ENCODE measurements at regions not wholly inside any gene's neighbourhood (a gene's known extent, or its start where the extent isn't known, plus 50 kb on each side); places are given as distances from the start of the nearest gene placed in this dataset.
"Not testable (repeated sequence)": the region's sequence is repeated elsewhere in the genome, so short reads cannot be mapped to it uniquely, and the experiment has no call there.

DNA sequence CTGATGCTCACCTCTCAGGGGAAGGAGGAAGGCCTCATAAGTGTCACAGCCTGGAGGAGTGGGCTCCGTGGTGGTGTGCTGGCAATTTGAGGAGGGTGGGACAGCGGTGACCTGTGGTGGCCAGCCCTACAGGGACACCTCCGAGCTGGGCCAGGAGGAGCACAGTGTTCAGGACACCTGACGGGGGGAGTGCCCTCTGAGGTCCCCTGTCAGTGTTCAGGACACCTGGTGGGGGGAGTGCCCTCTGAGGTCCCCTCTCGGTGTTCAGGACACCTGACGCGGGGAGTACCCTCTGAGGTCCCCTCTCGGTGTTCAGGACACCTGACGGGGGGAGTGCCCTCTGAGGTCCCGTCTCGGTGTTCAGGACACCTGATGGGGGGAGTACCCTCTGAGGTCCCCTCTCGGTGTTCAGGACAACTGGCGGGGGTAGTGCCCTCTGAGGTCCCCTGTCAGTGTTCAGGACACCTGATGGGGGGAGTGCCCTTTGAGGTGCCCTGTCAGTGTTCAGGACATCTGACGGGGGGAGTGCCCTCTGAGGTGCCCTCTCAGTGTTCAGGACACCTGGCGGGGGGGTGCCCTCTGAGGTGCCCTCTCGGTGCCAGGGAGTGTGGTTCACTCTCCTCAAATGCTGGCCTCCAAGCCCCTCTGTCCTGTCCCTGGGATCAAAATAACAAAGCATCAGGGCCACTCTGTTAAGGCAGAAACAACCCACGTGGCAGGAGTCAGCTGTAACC, 73.4 kb upstream of the ZNF469 start:
- DNase-seq: no peak

DNA sequence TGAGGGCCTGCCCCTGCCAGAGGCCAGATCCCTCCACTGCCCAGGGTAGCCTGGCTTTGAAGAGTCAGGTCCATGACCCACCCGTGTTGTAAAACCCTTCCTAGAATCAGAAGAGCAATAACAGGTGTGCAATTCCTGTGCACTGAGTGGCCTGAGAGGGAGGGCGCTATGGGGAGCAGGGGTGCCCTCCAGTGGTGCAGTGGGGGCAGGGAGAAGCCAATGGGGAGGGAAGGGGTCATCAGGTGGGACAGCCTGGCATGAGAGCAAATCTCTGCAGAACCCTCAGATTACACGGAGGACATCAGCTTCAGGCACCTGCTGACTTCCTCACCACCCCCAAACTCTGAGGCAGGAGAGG, 72.9 kb upstream of the ZNF469 start:
- no peak for DNase-seq

DNA sequence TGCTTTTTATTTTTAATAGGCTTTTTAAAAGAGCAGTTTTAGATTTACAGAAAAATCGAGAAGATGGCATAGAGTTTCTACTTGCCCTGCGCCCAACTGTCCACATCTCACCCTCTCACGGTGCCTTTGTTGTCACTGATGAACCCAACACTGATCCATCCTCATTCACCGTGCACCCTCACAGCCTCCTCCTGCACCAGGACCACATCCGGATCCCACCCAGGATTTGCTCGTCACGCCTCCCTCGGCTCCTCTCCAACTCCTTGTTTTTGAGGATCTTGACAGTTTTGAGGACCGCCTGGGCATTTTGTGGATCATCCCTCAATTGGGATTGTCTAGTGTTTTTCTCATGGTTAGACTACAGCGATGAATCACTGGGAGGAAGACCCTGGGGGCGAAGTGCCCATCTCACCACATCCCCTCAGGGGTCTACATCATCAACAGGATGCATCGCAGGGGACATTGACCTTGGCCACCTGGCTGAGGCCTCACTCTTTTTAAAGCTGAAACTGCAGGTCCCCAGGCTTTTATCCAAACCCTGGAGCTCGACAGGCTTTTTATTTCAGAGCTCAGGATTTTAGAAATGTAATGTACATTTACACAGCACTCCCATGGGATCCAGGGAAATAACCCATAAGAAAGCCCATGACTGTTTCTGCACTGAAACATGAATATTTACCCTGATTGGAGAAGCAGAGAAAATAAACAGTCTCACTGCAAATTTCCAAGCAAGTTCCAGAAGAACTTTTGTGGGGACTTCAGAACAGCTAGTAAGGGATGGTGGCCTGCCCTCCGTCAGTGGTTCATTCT, 71.8 kb upstream of the ZNF469 start:
- no peak for DNase-seq

DNA sequence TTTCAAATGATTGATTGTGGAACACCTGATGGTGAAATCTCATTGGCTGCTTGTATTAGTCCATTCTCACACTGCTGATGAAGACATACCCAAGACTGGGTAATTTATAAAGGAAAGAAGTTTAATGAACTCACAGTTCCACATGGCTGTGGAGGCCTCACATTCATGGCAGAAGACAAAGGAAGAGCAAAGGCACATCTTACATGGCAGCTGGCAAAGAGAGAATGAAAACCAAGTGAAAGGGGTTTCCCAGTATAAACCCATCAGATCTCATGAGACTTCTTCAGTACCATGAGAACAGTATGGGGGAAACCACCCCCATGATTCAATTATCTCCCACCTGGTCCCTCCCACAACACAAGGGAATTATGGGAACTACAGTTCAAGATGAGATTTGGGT, 70.9 kb upstream of the ZNF469 start:
- not testable (repeated sequence) for DNase-seq

DNA sequence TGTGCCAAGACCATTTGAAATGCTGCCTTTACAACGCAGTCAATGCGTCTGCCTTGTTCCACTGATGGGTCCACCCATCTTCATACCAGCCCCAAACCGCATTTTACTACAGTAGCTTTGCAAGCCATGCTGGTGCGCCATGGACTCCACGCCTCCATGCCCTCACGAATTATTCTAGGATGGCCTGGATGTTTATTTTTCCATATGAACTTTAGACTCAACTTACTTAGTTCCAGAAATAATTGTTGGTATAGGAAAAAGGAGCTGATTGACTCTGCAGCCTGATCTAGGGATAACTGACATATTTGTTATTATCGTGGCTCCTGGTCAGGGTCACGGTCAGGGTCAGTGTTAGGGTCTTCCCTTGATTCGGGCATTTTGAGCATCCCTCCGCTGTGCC, 70.0 kb upstream of the ZNF469 start:
- DNase-seq: no peak

DNA sequence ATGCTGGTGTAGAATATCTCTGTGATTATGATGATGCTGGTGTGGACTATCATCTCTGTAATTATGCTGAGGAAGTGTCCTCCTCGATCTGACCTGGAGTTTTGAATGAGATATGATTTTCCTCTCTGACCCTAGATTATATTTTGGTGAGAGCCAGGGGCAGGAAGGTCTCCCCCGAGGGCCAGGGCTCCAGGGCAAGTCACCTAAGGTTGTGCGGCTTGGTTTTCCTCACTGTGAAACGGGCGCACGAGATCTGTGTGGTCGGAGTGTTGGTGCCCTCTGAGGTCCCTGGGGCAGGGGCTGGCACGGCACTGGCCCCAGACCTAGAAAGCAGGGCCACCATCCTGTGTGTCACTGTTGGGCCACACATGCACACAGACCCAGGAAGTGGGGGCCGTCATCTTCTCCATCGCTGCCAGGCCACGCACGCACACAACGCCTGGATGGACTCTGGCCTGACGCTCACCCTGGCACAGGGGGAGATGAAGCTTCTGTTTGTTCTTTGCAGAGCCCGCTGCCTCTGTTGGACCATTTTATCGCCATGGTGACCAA, 67.7 kb upstream of the ZNF469 start:
- no peak for DNase-seq

DNA sequence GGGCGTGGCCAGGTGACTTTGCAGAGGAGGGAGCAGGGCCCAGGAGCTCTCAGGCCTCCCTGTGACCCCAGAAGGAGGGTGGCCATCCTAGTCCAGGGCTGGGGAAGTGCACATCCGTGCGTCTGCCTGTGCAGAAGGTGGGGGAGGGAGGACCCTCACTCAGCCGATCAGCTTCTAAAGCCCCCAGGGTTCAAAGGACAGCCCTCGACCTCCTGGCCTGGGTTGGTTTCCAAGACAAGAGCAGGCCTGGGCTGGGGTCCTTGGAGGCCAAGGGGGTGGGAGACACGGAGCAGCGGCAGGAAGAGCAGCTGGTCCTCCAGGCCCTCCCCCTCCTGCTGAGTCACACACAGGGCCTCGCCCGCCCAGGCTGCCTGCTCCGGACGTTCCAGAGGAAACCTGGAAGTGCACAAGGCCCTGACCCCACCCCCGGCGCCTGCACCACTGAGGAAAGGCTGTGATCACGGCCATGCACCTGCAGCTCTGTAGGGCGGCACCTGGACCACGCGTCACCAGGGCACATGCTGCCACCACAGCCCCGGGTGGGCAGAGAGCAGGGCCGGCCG, 67.1 kb upstream of the ZNF469 start:
- no peak for DNase-seq

DNA sequence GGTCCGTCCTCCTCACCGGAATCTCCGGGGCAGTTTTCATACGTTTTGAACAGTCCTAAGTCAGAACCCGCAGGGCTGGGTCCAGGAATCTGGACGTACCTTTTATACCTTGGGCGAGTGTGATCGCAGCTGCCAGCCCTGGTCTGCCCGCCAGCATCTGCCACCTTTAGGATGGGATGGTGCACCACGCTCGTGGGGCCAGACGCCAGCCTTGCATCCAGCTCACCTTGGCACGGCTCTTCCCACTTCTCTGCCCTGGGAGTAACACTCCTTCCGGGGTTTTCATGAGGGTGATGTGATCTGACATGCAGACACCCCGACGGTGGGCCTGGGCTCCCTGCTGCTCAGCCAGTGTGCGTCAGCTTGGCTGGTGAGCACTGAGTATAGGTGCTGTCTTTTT, 66.6 kb upstream of the ZNF469 start:
- no peak for DNase-seq

DNA sequence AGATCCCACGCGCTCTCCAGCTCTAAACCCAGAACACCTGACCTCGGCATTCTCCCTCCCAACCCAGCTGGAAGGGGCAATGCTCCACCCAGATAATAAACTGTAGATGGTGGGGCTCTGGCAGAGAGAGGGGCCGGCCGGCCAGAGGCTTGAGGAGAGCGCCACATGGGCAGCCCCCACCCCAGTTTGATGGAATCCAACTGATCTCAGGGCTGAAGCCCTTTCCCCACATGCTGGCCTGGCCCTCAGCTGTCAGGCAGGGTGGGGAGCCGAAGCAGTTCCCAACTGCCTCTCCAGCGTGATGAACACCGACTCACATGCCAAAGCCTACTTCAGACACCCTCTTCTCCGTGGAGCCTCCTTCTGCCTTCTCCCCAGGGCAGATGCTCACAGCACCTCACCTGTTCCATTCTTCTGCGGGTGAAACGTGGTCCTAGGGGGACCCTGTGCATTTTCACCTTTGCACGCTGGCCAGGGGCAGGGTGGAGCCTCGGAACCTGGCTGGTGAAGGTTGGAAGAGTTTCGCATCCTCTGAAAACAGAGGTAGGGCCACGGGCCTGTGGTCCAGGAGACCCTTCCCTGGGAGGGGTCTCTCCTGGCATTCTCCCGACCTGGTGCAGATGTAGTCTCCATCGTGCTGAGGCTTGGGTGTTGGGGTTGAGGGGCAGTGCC, 65.7 kb upstream of the ZNF469 start:
- DNase-seq: no peak

DNA sequence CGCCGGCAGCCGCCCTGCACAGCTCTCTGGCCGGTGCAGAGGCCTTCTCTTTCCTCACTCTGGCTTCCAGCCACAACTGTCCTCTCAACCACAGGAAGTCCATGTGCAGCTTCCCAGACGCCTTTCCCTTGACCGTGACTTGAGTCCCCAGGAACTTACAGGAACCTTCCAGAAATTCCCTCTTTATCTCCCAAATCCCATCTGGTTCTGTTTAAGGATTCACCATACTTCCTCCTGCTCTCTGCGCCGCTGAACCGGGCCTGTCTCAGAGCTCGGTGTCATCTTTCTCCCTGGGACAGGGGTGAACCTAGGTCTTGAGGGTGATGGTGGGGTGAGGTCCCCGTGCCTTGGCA, 65.2 kb upstream of the ZNF469 start:
- no peak for DNase-seq

DNA sequence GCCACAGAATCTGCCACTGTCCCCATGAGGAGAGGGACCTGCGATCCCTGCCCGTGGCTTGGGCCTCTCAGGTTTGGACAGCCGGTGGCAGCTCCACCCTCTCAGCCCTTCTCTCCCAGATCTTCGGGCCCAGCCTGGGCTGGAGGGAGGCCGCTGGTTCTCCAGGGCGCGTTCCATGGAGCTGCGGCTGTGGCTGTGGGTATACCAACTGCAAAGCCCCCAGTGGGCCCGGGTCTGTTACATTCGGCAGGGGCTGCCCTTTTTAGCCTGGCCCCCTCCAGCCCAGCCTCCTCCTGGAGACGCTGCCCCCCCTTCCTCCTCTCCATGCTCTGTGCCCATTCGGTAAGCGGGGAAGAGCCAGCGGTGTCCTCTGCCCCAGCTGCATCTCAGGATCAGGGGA, 64.7 kb upstream of the ZNF469 start:
- no peak for DNase-seq

DNA sequence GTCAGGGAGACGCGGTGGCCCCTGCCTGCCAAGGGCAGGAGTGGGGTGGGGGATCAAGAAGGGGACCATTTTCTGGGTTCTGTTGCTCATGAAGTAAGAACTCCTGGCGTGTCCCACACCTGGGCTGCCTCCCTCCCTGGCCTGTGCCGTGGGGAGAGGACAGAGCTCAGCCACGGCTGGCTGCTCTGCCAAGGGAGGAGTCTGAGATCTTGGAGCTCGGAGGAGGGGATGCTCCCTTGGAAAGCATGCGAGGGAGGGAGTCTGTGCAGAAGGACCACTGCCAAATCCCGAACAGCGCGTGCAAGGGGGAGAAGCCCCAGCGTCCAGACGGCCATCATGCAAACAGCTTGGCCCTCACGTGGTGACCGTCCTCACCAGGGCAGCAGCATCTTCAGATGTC, 64.2 kb upstream of the ZNF469 start:
- DNase-seq: no peak

DNA sequence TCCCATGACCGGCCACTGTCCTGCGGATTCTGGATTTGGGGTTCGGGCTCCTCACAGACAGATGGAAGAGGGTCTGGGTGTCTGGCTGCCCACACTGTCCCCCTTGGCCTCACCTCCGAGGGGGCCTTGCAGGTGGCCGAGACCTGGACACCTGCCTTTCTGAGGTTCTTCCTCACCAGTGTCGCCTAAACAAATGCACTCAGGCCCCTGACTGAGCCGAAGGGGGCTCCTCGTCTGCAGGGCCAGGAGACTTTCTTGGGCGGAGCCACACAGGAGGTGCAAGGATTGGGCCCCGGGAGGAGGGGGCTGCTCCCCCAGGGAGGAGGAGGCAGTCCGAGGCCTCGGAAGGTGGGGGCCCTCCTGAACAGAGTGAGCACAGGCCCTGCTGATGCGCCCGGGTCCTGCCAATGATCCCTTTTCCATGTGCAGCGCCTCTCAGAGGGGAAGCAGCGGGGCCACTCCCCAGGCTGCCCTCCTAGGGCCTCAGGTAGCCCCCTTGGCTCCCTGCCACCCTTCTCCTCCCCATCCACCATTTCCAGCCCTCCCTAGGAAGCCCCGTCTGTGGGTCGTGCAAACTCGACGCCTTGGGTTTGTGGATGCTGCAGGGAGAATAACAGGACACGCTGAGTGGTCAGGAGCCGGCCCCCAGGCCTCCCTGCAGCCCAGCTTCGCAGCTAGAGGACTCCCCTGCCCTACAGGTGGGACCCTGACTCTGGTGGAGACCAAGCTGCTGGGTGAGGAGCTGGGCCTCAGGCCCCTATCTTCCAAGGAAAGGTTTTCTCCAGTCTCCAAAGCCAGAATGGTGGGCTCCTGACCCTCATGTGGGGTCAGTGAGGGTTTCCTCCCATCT, 63.4 kb upstream of the ZNF469 start:
- no peak for DNase-seq

DNA sequence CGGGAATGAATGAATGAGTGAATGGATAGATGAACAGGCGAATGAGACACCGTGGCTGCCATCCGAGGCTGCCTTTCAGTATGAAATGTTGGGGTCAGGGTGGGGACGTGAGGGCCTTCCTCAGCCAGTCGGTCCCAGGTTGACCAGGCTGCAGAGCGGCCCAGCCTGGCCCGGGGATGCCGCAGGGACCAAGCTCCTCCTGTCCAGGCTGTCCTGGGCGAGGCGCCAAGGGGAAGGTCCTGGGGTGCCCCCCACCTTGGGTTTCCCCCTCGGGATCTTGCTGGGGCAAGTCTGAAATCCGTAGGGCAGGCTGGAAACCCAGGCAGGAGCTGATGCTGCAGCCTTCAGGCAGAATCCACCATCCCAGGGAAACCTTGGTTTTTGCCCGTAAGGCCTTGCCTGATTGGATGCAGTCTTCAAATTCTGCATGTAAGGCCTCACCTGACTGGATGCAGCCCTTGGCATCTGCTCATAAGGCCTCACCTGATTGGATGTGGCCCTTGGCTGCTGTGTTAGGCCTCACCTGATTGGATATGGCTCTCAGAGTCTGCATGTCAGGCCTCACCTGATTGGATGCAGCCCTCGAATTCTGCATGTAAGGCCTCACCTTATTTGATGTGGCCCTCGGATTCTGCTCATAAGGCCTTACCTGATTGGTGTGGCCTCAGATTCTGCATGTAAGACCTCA, 61.7 kb upstream of the ZNF469 start:
- DNase-seq: no peak

DNA sequence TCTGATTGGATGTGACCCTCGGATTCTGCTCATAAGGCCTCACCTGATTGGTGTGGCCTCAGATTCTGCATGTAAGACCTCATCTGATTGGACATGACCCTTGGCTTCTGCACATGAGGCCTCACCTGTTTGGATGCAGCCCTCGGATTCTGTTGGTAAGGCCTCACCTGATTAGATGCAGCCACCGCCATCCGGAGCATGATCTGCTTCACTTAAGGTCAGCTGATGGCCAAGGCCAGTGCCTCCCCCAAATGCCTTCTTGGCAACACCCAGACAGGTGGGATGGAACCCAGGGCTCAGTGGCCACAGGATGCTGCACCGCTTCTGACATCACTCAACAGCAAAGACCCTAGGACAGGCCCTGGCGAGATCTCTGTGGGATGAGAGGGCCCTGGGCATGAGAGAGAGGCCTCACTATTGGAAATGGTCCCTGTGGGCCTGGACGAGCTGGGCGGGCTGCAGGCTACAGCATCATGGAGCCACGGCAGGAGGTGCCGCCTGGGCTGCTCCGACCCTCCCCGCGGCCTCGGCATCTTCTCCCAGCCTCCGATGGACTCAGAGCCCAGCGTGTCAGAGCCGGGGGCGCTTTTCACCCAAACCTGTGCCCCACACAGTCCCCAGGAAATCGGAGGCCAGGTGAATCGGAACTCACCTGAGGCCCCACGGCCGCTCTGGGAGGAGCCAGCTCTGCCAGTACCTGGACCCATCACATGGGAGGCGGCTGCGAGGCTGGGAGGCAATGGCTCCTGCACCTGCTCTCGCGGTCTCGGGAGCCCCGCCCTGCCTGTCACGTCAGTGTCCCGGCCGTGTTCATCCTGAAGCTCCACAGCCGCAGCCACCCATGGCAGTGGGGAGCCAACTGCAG, 60.9 kb upstream of the ZNF469 start:
- DNase-seq: no peak

DNA sequence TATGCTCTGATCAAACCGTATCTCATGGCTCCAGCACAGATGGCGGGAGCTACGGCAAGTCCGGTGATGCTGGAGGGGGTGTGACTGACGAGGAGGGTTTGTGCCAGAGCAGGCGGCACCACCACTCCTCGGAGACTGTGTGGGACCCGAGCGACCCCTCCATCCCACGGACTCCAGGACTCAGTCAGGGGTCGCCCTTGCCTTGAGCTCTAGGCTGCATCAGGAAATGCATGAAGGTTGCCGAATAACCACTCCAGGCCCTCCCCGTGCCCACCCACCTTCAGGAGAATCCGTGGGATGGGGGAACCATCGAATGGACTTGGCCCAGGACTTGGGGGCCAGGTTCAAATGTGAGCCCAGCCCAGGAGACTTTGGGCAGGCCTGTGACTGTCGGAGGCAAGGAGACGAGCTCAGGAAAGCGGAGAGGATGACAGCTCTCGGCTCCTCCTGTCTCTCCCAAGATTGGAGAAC, 60.2 kb upstream of the ZNF469 start:
- DNase-seq: no peak

DNA sequence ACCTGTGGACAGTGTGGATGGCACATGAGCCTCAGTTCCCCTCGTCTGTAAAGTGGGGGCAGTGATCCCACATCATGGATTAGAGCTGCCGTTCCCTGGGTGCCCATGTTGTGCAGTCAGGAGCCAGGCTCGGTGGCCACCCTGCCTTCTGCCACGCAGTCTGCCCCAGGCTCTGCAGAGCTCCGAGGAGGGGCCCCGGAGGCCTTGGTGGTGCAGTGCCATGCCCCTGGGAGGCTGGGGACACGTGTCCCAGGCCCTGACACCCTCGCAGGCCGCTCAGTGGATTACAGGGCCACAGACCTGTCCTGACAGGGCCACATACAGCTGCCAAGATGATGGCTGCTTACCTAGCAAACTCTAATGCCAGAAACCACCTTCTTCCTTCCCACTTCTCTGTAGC, 59.7 kb upstream of the ZNF469 start:
- DNase-seq: no peak

DNA sequence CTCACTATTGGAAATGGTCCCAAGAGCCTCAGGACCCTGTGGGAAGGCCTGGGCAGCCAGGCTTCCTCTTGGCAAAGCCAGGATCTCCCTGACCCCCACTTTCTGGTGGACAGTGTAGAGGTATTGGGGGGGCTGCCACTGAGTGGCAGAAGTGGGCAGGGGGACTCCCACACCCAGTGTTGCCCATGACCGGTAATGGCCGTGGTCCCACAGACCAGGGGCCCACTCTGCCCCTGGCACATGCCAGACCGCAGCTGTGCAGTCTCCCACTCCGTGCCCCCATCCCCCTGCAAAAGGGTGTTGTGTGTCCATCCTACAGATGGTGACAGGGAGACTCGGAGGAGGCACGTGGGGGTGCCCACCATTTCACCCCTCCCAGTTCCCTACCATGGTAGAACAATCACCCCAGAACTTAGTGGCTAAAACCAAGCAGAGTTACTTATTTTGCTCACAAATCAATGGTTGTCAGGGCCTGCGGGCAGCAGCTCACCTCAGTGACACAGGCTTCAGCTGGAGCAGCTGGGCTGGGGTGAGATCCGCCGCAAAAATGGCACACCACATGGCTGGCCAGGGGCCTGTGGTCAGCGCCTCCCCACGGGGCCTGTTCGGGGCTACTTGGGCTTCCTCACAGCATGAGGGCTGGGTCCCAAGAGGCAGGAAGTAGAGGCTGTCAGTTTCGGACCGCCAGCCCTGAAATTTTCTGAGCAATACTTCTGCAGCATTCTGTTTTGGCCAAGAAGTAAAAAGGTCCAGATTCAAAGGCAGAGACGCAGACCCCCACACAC, 59.0 kb upstream of the ZNF469 start:
- DNase-seq: no peak

DNA sequence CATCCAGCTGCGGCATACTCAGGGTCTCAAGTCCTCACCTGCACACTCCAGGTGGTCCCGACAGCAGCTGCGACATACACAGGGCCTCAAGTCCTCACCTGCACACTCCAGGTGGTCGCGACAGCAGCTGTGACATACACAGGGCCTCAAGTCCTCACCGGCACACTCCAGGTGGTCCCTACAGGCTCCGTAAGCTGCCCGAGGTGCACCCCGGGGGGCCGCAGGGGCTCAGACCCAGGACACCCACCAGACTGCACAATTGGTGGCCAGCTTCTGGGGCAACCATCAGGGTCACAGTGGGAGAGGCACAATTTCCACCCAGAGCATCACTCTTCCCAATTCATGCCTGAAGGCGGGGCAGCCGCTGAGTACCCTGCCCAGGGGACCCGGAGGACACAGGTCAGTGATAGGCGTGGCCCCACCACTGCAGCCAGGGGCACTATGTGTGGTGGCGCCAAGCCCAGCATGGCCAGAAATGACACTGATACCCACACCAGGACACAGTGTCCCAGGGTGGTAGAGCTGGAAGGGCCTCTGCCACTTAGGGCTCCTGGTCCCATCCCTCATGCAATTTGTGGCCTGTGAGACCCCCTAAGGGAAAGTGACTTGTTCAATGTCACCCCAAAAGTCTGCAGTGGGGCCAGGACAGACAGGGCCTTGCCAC, 57.5 kb upstream of the ZNF469 start:
- DNase-seq: no peak
